ENCODE measurements at regions not wholly inside any gene's neighbourhood (a gene's known extent, or its start where the extent isn't known, plus 50 kb on each side); places are given as distances from the start of the nearest gene placed in this dataset.

- TF ChIP-seq CTCF (IDR thresholded peaks at IDR 0.05; ENCODE audit: insufficient read depth, low read length) (no peak), POLR2AphosphoS5 (IDR thresholded peaks at IDR 0.05; ENCODE audit: low read depth) (no peak), GABPA (IDR thresholded peaks at IDR 0.05; ENCODE audit: low read depth) (no peak)
- TF ChIP-seq, protein P1, sequence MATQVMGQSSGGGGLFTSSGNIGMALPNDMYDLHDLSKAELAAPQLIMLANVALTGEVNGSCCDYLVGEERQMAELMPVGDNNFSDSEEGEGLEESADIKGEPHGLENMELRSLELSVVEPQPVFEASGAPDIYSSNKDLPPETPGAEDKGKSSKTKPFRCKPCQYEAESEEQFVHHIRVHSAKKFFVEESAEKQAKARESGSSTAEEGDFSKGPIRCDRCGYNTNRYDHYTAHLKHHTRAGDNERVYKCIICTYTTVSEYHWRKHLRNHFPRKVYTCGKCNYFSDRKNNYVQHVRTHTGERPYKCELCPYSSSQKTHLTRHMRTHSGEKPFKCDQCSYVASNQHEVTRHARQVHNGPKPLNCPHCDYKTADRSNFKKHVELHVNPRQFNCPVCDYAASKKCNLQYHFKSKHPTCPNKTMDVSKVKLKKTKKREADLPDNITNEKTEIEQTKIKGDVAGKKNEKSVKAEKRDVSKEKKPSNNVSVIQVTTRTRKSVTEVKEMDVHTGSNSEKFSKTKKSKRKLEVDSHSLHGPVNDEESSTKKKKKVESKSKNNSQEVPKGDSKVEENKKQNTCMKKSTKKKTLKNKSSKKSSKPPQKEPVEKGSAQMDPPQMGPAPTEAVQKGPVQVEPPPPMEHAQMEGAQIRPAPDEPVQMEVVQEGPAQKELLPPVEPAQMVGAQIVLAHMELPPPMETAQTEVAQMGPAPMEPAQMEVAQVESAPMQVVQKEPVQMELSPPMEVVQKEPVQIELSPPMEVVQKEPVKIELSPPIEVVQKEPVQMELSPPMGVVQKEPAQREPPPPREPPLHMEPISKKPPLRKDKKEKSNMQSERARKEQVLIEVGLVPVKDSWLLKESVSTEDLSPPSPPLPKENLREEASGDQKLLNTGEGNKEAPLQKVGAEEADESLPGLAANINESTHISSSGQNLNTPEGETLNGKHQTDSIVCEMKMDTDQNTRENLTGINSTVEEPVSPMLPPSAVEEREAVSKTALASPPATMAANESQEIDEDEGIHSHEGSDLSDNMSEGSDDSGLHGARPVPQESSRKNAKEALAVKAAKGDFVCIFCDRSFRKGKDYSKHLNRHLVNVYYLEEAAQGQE (IDR thresholded peaks at IDR 0.05; ENCODE audit: insufficient replicate concordance, low read depth): no peak
Measured at GRCh38 chr10:10125676-10126075, 892.0 kb upstream of the CELF2 start.

Data from HL-60 (cell line).